Neural crest cell (in vitro differentiated cells): ENCODE measurements at regions not wholly inside any gene's neighbourhood (a gene's known extent, or its start where the extent isn't known, plus 50 kb on each side); places are given as distances from the start of the nearest gene placed in this dataset.

Experiments used
- DNase-seq: peaks from one replicate; pipeline ENCODE4 v3.0.0; 2021; ENCODE audit warnings: low read depth, mixed read lengths, low spot score
- H3K27ac Mint-ChIP-seq: one replicate; pipeline ENCODE4 v1.8.0; 2021; ENCODE audit warnings: mild to moderate bottlenecking, mixed read lengths; ENCODE audit not compliant: unreplicated experiment
- H3K27me3 Mint-ChIP-seq: 2 replicates; pipeline ENCODE4 v1.8.0; 2021; ENCODE audit warnings: low read depth, mild to moderate bottlenecking, mixed read lengths
- H3K36me3 Mint-ChIP-seq: 2 replicates; pipeline ENCODE4 v1.8.0; 2021; ENCODE audit warnings: low read depth, mild to moderate bottlenecking, mixed read lengths
- H3K4me1 Mint-ChIP-seq: 2 replicates; pipeline ENCODE4 v1.8.0; 2021; ENCODE audit warnings: mixed read lengths
- H3K4me3 Mint-ChIP-seq: one replicate; pipeline ENCODE4 v1.8.0; 2021; ENCODE audit warnings: mild to moderate bottlenecking, mixed read lengths
- H3K9me3 Mint-ChIP-seq: 2 replicates; pipeline ENCODE4 v1.8.0; 2021; ENCODE audit warnings: mixed read lengths
- TF ChIP-seq, protein P1 (sequence below): fragments of 200-600 bp; sonication (generic); conservative IDR thresholded peaks from 2 replicates; pipeline ENCODE4 v1.5.0; 2021; ENCODE audit warnings: antibody characterized with exemption, mild to moderate bottlenecking

DNA sequence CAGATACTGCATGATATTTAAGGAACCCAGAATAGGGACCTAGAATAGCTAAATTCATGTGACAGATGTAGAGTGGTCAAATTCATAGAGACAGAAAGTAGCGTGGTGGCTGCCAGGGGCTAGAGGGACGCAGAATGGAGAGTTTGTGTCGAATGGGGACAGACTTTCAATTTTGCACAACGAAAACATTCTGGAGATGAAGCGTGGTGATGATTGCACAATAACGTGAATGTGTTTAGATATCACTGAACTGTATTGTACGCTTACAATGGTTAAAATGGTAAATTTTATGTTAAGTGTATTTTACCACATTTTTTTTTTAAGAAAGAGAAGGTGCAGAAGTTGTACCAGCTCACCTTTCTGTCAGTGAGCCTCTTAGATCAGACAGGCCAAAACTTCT lies 137.8 kb upstream of the TNS3 start:
- DNase-seq = no peak
- Mint-ChIP-seq H3K9me3 (peaks cover 4% of the 10 kb centered on the region), H3K36me3 (no peaks in the 10 kb centered on the region), H3K4me1 (peaks cover 33% of the 10 kb centered on the region), H3K27ac (peak overlapping the region; percentile 31), H3K27me3 (no peaks in the 10 kb centered on the region), H3K4me3 (no peak overlapping the region)
- TF ChIP-seq, protein P1, sequence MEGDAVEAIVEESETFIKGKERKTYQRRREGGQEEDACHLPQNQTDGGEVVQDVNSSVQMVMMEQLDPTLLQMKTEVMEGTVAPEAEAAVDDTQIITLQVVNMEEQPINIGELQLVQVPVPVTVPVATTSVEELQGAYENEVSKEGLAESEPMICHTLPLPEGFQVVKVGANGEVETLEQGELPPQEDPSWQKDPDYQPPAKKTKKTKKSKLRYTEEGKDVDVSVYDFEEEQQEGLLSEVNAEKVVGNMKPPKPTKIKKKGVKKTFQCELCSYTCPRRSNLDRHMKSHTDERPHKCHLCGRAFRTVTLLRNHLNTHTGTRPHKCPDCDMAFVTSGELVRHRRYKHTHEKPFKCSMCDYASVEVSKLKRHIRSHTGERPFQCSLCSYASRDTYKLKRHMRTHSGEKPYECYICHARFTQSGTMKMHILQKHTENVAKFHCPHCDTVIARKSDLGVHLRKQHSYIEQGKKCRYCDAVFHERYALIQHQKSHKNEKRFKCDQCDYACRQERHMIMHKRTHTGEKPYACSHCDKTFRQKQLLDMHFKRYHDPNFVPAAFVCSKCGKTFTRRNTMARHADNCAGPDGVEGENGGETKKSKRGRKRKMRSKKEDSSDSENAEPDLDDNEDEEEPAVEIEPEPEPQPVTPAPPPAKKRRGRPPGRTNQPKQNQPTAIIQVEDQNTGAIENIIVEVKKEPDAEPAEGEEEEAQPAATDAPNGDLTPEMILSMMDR = no peak

DNA sequence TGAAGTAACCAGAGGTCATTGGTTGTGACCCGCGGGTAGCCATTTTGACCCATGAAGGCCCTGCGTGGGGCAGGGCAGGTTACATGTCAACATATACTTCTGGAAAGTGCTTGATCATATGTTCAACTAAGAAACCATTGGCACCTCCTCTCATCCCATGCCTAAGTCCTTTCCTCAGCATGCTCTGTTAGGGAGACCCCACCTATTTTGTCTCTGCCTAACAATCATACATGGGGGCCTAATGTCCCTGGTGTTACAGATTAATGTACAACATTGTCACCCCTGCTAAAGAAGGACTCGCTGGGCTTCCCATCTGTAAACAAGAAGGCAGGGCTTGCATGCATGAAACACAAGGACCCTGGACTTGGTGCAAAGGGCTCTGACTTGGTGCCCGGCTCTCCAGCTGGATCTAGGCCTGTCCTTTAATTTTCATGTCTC lies 133.7 kb upstream of the TNS3 start:
- TF ChIP-seq, protein P1 = no peak
- peaks cover 2% of the 10 kb centered on the region for H3K9me3 Mint-ChIP-seq
- no peaks in the 10 kb centered on the region for H3K36me3 Mint-ChIP-seq
- H3K27ac Mint-ChIP-seq = no peak overlapping the region
- H3K27me3 Mint-ChIP-seq = no peaks in the 10 kb centered on the region
- no peak overlapping the region for H3K4me3 Mint-ChIP-seq
- peaks cover 23% of the 10 kb centered on the region for H3K4me1 Mint-ChIP-seq
- DNase-seq = no peak

DNA sequence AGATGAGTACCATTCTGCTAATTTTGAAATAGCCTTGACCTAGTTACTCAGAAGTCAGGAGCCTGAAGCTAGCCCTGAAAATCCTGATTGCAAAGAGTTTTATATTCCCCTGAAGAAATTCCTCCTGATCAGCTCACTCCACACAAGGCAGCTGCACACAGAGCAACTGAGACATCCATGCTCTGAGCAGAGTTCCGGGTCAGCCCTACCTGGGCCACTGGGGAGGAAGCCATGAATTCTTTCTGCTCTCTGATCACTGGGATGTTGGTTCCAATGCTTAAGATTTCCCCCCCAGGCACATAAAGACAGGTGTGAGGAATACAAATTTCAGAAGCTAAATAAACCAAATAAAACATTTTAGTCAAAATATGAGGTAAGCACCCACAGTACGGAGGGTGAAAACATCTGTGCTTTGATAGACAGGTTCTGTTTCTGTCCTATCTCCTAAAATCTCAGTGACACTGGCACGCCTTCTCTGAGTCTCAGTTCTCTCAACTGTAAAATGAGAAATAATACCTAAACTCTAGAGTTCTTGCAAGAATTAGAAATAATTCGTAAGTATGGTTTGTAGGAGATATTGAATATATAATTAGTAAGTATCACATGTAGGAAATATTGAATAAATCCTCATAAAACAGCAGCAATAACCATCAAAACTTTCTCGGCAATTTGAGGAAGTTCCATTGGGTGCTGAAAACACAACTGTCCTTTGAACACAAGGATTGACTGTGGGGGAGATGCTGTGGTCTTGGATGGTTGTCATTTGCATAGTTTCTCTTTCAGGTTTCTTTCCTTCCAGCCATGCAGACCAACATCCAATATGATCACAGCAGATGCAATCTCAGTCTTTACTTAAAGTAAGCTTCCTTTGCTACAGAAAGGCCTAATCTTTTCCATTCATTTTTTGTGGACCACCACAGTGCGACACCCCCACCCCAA lies 133.0 kb upstream of the TNS3 start:
- TF ChIP-seq, protein P1 = no peak
- H3K4me3 Mint-ChIP-seq = no peak overlapping the region
- peaks cover 16% of the 10 kb centered on the region for H3K4me1 Mint-ChIP-seq
- H3K27me3 Mint-ChIP-seq = no peaks in the 10 kb centered on the region
- H3K36me3 Mint-ChIP-seq = no peaks in the 10 kb centered on the region
- no peak overlapping the region for H3K27ac Mint-ChIP-seq
- no peak for DNase-seq
- peaks cover 2% of the 10 kb centered on the region for H3K9me3 Mint-ChIP-seq

DNA sequence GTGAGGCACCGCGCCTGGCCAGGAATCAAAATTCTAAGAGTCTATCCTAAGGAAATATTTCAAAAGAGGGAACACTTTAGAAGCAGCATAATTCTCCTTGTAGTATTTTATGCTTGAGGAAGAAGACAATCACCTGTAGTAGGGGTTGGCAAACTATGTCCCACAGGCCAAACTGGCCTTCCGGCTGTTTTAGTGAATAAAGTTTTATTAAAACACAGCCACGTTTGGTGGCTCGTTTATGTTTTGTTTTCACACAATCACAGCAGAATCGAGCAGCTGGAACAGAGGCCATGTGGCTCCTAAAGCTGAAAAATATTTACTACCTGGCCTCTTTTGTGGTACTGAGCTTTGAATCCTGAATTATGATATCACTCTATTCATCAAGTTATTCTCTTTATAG lies 131.7 kb upstream of the TNS3 start:
- Mint-ChIP-seq H3K4me3 (no peak overlapping the region), H3K4me1 (peaks cover 10% of the 10 kb centered on the region), H3K27ac (no peak overlapping the region), H3K9me3 (peaks cover 2% of the 10 kb centered on the region), H3K36me3 (no peaks in the 10 kb centered on the region), H3K27me3 (no peaks in the 10 kb centered on the region)
- TF ChIP-seq, protein P1 = no peak
- no peak for DNase-seq

DNA sequence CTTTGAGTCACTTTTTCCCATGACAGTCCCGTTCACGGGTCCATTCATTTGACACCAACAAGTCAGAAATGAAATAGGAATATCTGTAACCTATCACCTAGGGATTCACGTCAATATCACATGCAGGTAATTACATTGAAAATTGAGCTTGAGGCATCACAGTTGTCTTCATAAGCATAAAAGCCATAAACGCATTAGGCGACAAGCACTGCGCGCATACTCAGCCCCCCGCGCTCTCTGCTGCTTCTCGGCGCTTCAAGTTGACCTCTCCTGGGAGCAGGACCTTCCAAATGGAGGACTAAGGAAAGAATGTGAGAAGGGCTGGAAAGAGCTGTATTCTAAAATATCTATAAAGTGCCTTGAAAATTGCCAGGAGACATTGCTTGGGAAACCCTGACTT lies 130.5 kb upstream of the TNS3 start:
- Mint-ChIP-seq H3K4me1 (peaks cover 10% of the 10 kb centered on the region), H3K27ac (no peak overlapping the region), H3K27me3 (no peaks in the 10 kb centered on the region)

More for the DNA sequence above, 130.5 kb upstream of the TNS3 start:
- TF ChIP-seq, protein P1 = no peak
- DNase-seq = no peak
- peaks cover 2% of the 10 kb centered on the region for H3K9me3 Mint-ChIP-seq
- no peaks in the 10 kb centered on the region for H3K36me3 Mint-ChIP-seq
- H3K4me3 Mint-ChIP-seq = no peak overlapping the region
